ENCODE measurements at regions not wholly inside any gene's neighbourhood (a gene's known extent, or its start where the extent isn't known, plus 50 kb on each side); places are given as distances from the start of the nearest gene placed in this dataset.
"Not testable (repeated sequence)": the region's sequence is repeated elsewhere in the genome, so short reads cannot be mapped to it uniquely, and the experiment has no call there.

DNA sequence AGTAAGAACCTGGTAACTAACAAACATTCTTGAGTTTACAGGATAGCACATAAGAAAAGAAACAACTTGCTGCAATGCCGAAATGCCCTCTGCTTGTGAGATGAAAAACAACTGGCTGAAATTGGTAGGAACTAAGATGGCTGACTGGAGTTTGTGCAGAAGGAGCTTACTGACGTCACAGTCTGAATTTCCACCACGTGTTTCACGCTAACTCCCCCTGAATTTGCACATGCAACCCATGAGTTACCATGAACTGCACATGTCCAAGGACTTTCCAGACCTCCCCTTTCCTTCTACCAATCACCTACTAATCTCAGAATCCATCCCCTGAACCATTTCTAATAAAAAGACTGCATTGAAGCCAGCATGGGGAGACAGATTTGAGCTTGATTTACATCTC is 86.3 kb upstream of the KCND2 start:
- no peak for DNase-seq
- Histone ChIP-seq H3K27ac (ENCODE audit: low read depth in 1 of 3, low read length in 2 of 3) (no peak overlapping the region), H3K4me3 (ENCODE audit: low read depth in 1 of 3, low read length in 3 of 3) (no peak overlapping the region), H3K27me3 (ENCODE audit: control insufficient read depth in 3 of 3, insufficient read depth in 3 of 3, low read length in 3 of 3) (no peaks in the 10 kb centered on the region), H3K9me3 (ENCODE audit: control insufficient read depth in 2 of 2, insufficient read depth in 1 of 2, low read depth in 1 of 2, low read length in 1 of 2) (no peaks in the 10 kb centered on the region), H3K4me1 (ENCODE audit: control insufficient read depth in 3 of 3, insufficient read depth in 2 of 3, low read depth in 1 of 3, low read length in 2 of 3) (no peaks in the 10 kb centered on the region), H3K36me3 (ENCODE audit: control insufficient read depth in 3 of 3, insufficient read depth in 2 of 3, low read depth in 1 of 3, low read length in 3 of 3) (no peaks in the 10 kb centered on the region)
- no peak for FAIRE-seq
- WGBS, 3 donors = 82 to 90% (median 86%) methylated on average over 4 of the region's 4 CpGs

DNA sequence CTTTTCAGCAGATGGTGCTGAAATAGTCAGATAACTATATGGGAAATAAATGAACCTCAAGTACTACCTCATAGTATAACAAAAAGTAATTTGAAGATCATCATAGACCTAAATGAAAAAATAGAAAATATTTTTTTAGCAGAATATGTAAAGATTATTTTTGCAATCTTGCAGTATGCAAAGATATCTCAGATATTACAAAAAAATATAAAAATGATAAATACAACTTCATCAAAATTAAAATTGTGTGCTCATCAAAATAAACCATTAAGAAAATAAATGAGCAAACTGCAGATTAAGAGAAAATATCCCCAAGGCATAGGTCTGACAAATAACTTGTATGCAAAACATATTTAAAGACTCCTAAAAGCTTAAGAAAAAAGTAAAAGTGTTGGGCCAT is 83.4 kb upstream of the KCND2 start:
- FAIRE-seq (no peak), DNase-seq (no peak)
- H3K9me3 ChIP-seq (ENCODE audit: control insufficient read depth in 2 of 2, insufficient read depth in 1 of 2, low read depth in 1 of 2, low read length in 1 of 2) = no peaks in the 10 kb centered on the region
- H3K4me3 ChIP-seq (ENCODE audit: low read depth in 1 of 3, low read length in 3 of 3) = no peak overlapping the region
- H3K27me3 ChIP-seq (ENCODE audit: control insufficient read depth in 3 of 3, insufficient read depth in 3 of 3, low read length in 3 of 3) = no peaks in the 10 kb centered on the region
- H3K4me1 ChIP-seq (ENCODE audit: control insufficient read depth in 3 of 3, insufficient read depth in 2 of 3, low read depth in 1 of 3, low read length in 2 of 3) = no peaks in the 10 kb centered on the region
- no peak overlapping the region for H3K27ac ChIP-seq (ENCODE audit: low read depth in 1 of 3, low read length in 2 of 3)
- H3K36me3 ChIP-seq (ENCODE audit: control insufficient read depth in 3 of 3, insufficient read depth in 2 of 3, low read depth in 1 of 3, low read length in 3 of 3) = no peaks in the 10 kb centered on the region

DNA sequence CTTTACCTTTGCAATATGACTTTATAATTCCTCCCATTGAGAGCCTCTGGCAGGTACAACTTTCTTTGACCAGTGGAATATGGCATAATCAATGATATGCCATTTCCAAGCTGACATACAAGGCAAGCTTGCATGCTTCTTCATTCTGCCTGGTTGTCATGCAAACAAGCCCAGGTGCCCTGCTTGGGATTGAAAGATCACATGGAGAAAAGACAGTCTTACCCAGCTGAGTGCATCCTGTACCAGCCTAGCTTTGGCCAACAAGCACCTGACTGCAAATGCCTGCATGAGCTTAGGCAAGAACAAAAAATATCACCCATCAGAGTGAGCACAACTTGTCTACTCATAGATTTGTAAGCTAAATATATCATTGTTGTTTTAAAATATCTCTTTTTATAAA is 82.9 kb upstream of the KCND2 start:
- DNase-seq (no peak), FAIRE-seq (no peak)
- Histone ChIP-seq H3K4me1 (ENCODE audit: control insufficient read depth in 3 of 3, insufficient read depth in 2 of 3, low read depth in 1 of 3, low read length in 2 of 3) (no peaks in the 10 kb centered on the region), H3K9me3 (ENCODE audit: control insufficient read depth in 2 of 2, insufficient read depth in 1 of 2, low read depth in 1 of 2, low read length in 1 of 2) (no peaks in the 10 kb centered on the region), H3K27ac (ENCODE audit: low read depth in 1 of 3, low read length in 2 of 3) (no peak overlapping the region), H3K4me3 (ENCODE audit: low read depth in 1 of 3, low read length in 3 of 3) (no peak overlapping the region), H3K36me3 (ENCODE audit: control insufficient read depth in 3 of 3, insufficient read depth in 2 of 3, low read depth in 1 of 3, low read length in 3 of 3) (no peaks in the 10 kb centered on the region), H3K27me3 (ENCODE audit: control insufficient read depth in 3 of 3, insufficient read depth in 3 of 3, low read length in 3 of 3) (no peaks in the 10 kb centered on the region)

DNA sequence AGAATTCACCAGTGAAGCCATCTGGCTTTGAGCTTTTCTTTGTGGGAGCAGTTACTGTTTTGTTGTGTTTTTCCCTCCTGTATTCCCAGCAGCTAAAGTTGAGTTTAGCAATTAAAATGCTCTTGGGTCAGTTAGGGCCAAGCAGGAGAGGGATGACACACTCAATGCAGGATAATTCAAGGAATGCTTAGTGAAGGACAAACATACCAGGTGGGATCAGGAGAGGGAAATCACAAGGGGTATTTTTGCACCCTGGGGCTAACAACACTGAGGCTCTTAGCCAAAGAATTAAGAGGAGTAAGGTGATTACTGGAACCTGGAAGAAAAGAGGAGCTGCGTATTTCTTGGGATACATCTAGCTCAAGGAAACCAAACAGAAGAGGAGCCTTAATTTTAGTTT is 82.4 kb upstream of the KCND2 start:
- DNase-seq = no peak
- Histone ChIP-seq H3K4me1 (ENCODE audit: control insufficient read depth in 3 of 3, insufficient read depth in 2 of 3, low read depth in 1 of 3, low read length in 2 of 3) (no peaks in the 10 kb centered on the region), H3K36me3 (ENCODE audit: control insufficient read depth in 3 of 3, insufficient read depth in 2 of 3, low read depth in 1 of 3, low read length in 3 of 3) (no peaks in the 10 kb centered on the region), H3K9me3 (ENCODE audit: control insufficient read depth in 2 of 2, insufficient read depth in 1 of 2, low read depth in 1 of 2, low read length in 1 of 2) (no peaks in the 10 kb centered on the region), H3K27me3 (ENCODE audit: control insufficient read depth in 3 of 3, insufficient read depth in 3 of 3, low read length in 3 of 3) (no peaks in the 10 kb centered on the region), H3K4me3 (ENCODE audit: low read depth in 1 of 3, low read length in 3 of 3) (no peak overlapping the region), H3K27ac (ENCODE audit: low read depth in 1 of 3, low read length in 2 of 3) (no peak overlapping the region)
- 50 to 84% (median 74%) methylated on average over 1 of the region's 1 CpG for WGBS, 3 donors
- no peak for FAIRE-seq

DNA sequence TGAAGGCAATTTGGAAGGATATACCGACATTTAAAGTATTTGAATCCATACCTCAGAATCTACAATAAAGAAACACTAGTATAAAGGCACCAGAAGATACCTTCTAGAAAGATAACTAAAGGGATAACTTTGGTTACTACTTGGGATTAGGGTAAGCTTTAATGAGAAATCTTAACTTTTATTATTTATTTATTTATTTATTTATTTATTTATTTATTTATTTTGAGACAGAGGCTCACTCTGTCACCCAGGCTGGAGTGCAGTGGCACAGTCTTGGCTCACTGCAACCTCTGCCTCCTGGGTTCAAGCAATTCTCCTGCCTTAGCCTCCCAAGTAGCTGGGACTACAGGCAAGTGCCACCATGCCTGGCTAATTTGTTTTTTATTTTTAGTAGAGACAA is 81.6 kb upstream of the KCND2 start:
- WGBS, 3 donors = 71 to 83% (median 76%) methylated on average over 1 of the region's 1 CpG
- not testable (repeated sequence) for DNase-seq; FAIRE-seq; H3K27ac ChIP-seq (ENCODE audit: low read depth in 1 of 3, low read length in 2 of 3); H3K27me3 ChIP-seq (ENCODE audit: control insufficient read depth in 3 of 3, insufficient read depth in 3 of 3, low read length in 3 of 3); H3K9me3 ChIP-seq (ENCODE audit: control insufficient read depth in 2 of 2, insufficient read depth in 1 of 2, low read depth in 1 of 2, low read length in 1 of 2); H3K4me3 ChIP-seq (ENCODE audit: low read depth in 1 of 3, low read length in 3 of 3); H3K4me1 ChIP-seq (ENCODE audit: control insufficient read depth in 3 of 3, insufficient read depth in 2 of 3, low read depth in 1 of 3, low read length in 2 of 3); H3K36me3 ChIP-seq (ENCODE audit: control insufficient read depth in 3 of 3, insufficient read depth in 2 of 3, low read depth in 1 of 3, low read length in 3 of 3)

DNA sequence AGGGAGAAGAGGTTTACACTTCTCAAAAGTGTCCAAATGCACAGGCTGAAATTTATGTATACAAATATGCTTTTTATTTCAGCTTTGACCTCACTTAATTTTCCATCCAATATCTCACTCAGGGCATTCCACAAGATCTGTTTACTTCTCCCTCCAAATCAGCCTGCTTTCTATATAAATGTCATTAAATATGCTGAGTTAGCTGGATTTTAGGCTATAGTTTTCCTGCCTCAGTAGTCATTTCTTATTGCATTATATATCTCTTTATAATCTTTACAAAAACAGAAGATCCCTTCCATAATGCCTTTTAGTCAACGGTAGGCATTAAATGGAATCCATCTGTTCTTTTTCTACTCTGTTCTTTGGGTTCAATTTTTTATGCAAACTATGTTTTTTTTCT is 71.7 kb upstream of the KCND2 start:
- Histone ChIP-seq H3K36me3 (ENCODE audit: control insufficient read depth in 3 of 3, insufficient read depth in 2 of 3, low read depth in 1 of 3, low read length in 3 of 3) (no peaks in the 10 kb centered on the region), H3K27ac (ENCODE audit: low read depth in 1 of 3, low read length in 2 of 3) (no peak overlapping the region), H3K9me3 (ENCODE audit: control insufficient read depth in 2 of 2, insufficient read depth in 1 of 2, low read depth in 1 of 2, low read length in 1 of 2) (no peaks in the 10 kb centered on the region), H3K27me3 (ENCODE audit: control insufficient read depth in 3 of 3, insufficient read depth in 3 of 3, low read length in 3 of 3) (no peaks in the 10 kb centered on the region), H3K4me1 (ENCODE audit: control insufficient read depth in 3 of 3, insufficient read depth in 2 of 3, low read depth in 1 of 3, low read length in 2 of 3) (no peaks in the 10 kb centered on the region), H3K4me3 (ENCODE audit: low read depth in 1 of 3, low read length in 3 of 3) (no peak overlapping the region)
- no peak for FAIRE-seq
- 55 to 80% (median 67%) methylated on average over 1 of the region's 1 CpG for WGBS, 3 donors
- no peak for DNase-seq

DNA sequence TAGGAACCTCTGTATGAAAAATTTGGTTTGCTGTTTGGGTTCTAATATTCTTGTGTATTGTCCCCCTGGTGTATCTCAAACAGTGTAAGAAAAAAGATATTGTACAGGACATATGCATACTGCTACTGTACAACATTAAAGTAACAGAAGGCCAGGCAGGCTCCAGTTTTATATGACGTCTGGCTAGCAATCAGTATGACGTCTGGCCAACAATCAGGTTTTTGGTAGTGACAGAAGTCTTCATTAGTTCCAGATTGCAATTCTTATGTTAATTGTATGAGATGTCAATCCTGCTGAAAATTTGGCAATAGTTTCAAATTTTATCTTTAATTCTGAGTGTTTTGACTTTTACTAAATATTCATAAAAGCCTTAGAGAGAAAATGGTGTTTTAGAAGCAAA is 67.9 kb upstream of the KCND2 start:
- H3K27ac ChIP-seq (ENCODE audit: low read depth in 1 of 3, low read length in 2 of 3) = no peak overlapping the region
- H3K4me3 ChIP-seq (ENCODE audit: low read depth in 1 of 3, low read length in 3 of 3) = no peak overlapping the region
- FAIRE-seq = no peak

DNA sequence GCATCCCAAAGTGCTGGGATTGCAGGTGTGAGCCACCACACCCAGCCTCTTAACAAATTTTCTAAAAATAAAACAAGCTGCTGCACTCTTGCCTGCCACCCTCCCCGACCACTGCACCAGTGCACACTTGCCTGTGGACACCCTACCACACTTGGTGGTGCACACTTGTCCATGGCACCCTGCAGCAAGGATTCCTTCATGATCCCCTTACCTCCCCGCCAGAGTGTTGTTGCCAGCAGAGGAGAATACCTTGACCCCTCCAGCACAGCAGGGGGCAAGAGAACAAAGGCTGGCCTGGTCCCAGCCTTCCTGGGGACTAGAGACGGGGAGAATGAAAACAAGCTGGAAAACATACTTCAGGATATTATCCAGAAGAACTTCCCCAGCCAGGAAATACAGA is 65.9 kb upstream of the KCND2 start:
- 63 to 74% (median 72%) methylated on average over 3 of the region's 3 CpGs for WGBS, 3 donors
- H3K27me3 ChIP-seq (ENCODE audit: control insufficient read depth in 3 of 3, insufficient read depth in 3 of 3, low read length in 3 of 3) = no peaks in the 10 kb centered on the region
- no peak for FAIRE-seq
- no peaks in the 10 kb centered on the region for H3K36me3 ChIP-seq (ENCODE audit: control insufficient read depth in 3 of 3, insufficient read depth in 2 of 3, low read depth in 1 of 3, low read length in 3 of 3)
- H3K9me3 ChIP-seq (ENCODE audit: control insufficient read depth in 2 of 2, insufficient read depth in 1 of 2, low read depth in 1 of 2, low read length in 1 of 2) = peaks cover 0 to 3% of the 10 kb centered on the region in 2 donors
- no peak for DNase-seq
- no peak overlapping the region for H3K27ac ChIP-seq (ENCODE audit: low read depth in 1 of 3, low read length in 2 of 3)
- H3K4me1 ChIP-seq (ENCODE audit: control insufficient read depth in 3 of 3, insufficient read depth in 2 of 3, low read depth in 1 of 3, low read length in 2 of 3) = no peaks in the 10 kb centered on the region
- no peak overlapping the region for H3K4me3 ChIP-seq (ENCODE audit: low read depth in 1 of 3, low read length in 3 of 3)

More for the DNA sequence above, 67.9 kb upstream of the KCND2 start:
- DNase-seq = no peak
- no peaks in the 10 kb centered on the region for H3K36me3 ChIP-seq (ENCODE audit: control insufficient read depth in 3 of 3, insufficient read depth in 2 of 3, low read depth in 1 of 3, low read length in 3 of 3)
- WGBS, 3 donors = 66 to 74% (median 73%) methylated on average over 2 of the region's 2 CpGs
- no peaks in the 10 kb centered on the region for H3K4me1 ChIP-seq (ENCODE audit: control insufficient read depth in 3 of 3, insufficient read depth in 2 of 3, low read depth in 1 of 3, low read length in 2 of 3)
- H3K27me3 ChIP-seq (ENCODE audit: control insufficient read depth in 3 of 3, insufficient read depth in 3 of 3, low read length in 3 of 3) = no peaks in the 10 kb centered on the region
- peaks cover 0 to 3% of the 10 kb centered on the region in 2 donors for H3K9me3 ChIP-seq (ENCODE audit: control insufficient read depth in 2 of 2, insufficient read depth in 1 of 2, low read depth in 1 of 2, low read length in 1 of 2)

DNA sequence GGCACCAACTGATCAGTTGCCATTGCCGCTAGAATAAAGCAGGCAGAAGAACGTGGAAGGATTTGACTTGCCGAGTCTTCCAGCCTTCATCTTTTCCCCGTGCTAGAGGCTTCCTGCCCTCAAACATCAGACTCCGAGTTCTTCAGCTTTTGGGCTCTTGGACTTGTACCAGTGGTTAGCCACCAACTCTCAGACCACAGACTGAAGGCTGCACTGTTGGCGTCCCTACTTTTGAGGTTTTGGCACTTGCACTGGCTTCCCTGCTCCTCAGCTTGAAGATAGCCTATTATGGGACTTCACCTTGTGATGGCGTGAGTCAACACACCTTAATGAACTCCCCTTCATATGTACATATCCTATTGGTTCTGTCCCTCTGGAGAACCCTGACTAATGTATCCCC is 57.3 kb upstream of the KCND2 start:
- Histone ChIP-seq H3K36me3 (ENCODE audit: control insufficient read depth in 3 of 3, insufficient read depth in 2 of 3, low read depth in 1 of 3, low read length in 3 of 3) (no peaks in the 10 kb centered on the region), H3K27me3 (ENCODE audit: control insufficient read depth in 3 of 3, insufficient read depth in 3 of 3, low read length in 3 of 3) (no peaks in the 10 kb centered on the region), H3K4me1 (ENCODE audit: control insufficient read depth in 3 of 3, insufficient read depth in 2 of 3, low read depth in 1 of 3, low read length in 2 of 3) (no peaks in the 10 kb centered on the region), H3K9me3 (ENCODE audit: control insufficient read depth in 2 of 2, insufficient read depth in 1 of 2, low read depth in 1 of 2, low read length in 1 of 2) (no peaks in the 10 kb centered on the region), H3K4me3 (ENCODE audit: low read depth in 1 of 3, low read length in 3 of 3) (no peak overlapping the region), H3K27ac (ENCODE audit: low read depth in 1 of 3, low read length in 2 of 3) (no peak overlapping the region)
- 90 to 93% (median 91%) methylated on average over 7 of the region's 7 CpGs for WGBS, 3 donors
- no peak for DNase-seq
- no peak for FAIRE-seq

Measured in small intestine (tissue), 7 donors.